ENCODE measurements at regions not wholly inside any gene's neighbourhood (a gene's known extent, or its start where the extent isn't known, plus 50 kb on each side); places are given as distances from the start of the nearest gene placed in this dataset.

GRCh38 chr1:4433075-4433474 is 221.3 kb upstream of the AJAP1 start:
- DNase-seq (ENCODE audit: low read depth, low spot score): no peak
- H3K27ac ChIP-seq (ENCODE audit: low read length): no peak overlapping the region
- in situ Hi-C loops (cut with HindIII; ENCODE audit: low pct_unique_long_range_greater_than_20kb, low sequenced_read_pairs): no loop called here
- TF ChIP-seq REST (IDR thresholded peaks at IDR 0.05; ENCODE audit: insufficient read depth in 1 of 2, low read depth in 2 of 2, low read length in 1 of 2) (no peak), CTCF (IDR thresholded peaks at IDR 0.05) (no peak), SIN3A (IDR thresholded peaks at IDR 0.05; ENCODE audit: borderline replicate concordance, insufficient read depth, low read depth, low read length) (no peak), POLR2AphosphoS5 (IDR thresholded peaks at IDR 0.05; ENCODE audit: low read depth, low read length) (no peak), TCF7L2 (IDR thresholded peaks at IDR 0.05; ENCODE audit: low read depth, low read length) (no peak)
- CTCF ChIA-PET: no interaction called here
- BruUV-seq (replicated peaks): no TSS peak
- H3K4me1 ChIP-seq (ENCODE audit: control insufficient read depth, insufficient read depth, low read length): no peaks in the 10 kb centered on the region
- no peak for ATAC-seq
- no peak overlapping the region for H3K4me3 ChIP-seq (ENCODE audit: low read depth in 2 of 2, low read length in 2 of 2)
- no peaks in the 10 kb centered on the region for H3K9me3 ChIP-seq (ENCODE audit: control insufficient read depth, insufficient read depth, low read depth, low read length)
- intact Hi-C loops (cut with micrococcal nuclease; ENCODE audit: unreplicated experiment): no loop called here
- no peaks in the 10 kb centered on the region for H3K27me3 ChIP-seq (ENCODE audit: control insufficient read depth, insufficient read depth, low read length)
- H3K36me3 ChIP-seq (ENCODE audit: control insufficient read depth, insufficient read depth, low read length): no peaks in the 10 kb centered on the region
- POLR2A ChIA-PET: no interaction called here

- POLR2A ChIA-PET: no interaction called here
- CTCF ChIA-PET: no interaction called here
- intact Hi-C loops (cut with micrococcal nuclease; ENCODE audit: unreplicated experiment) (no loop called here), in situ Hi-C loops (cut with HindIII; ENCODE audit: low pct_unique_long_range_greater_than_20kb, low sequenced_read_pairs) (no loop called here)
- H3K4me1 ChIP-seq (ENCODE audit: control insufficient read depth, insufficient read depth, low read length): no peaks in the 10 kb centered on the region
- ATAC-seq (no peak), DNase-seq (ENCODE audit: low read depth, low spot score) (no peak)
- no peak overlapping the region for H3K27ac ChIP-seq (ENCODE audit: low read length)
- no peaks in the 10 kb centered on the region for H3K36me3 ChIP-seq (ENCODE audit: control insufficient read depth, insufficient read depth, low read length)
- BruUV-seq (replicated peaks): no TSS peak
- TF ChIP-seq POLR2AphosphoS5 (IDR thresholded peaks at IDR 0.05; ENCODE audit: low read depth, low read length) (no peak), REST (IDR thresholded peaks at IDR 0.05; ENCODE audit: insufficient read depth in 1 of 2, low read depth in 2 of 2, low read length in 1 of 2) (no peak), TCF7L2 (IDR thresholded peaks at IDR 0.05; ENCODE audit: low read depth, low read length) (no peak), SIN3A (IDR thresholded peaks at IDR 0.05; ENCODE audit: borderline replicate concordance, insufficient read depth, low read depth, low read length) (no peak), CTCF (IDR thresholded peaks at IDR 0.05) (no peak)
- peaks cover 13% of the 10 kb centered on the region for H3K27me3 ChIP-seq (ENCODE audit: control insufficient read depth, insufficient read depth, low read length)
- no peak overlapping the region for H3K4me3 ChIP-seq (ENCODE audit: low read depth in 2 of 2, low read length in 2 of 2)
- no peaks in the 10 kb centered on the region for H3K9me3 ChIP-seq (ENCODE audit: control insufficient read depth, insufficient read depth, low read depth, low read length)
Measured at GRCh38 chr1:4444086-4444485, 210.3 kb upstream of the AJAP1 start.

Measured in Panc1 (cell line).